ELR (cell line): ENCODE measurements at regions not wholly inside any gene's neighbourhood (a gene's known extent, or its start where the extent isn't known, plus 50 kb on each side); places are given as distances from the start of the nearest gene placed in this dataset.

ENCODE experiments used
- DNase-seq: peaks from one replicate; pipeline ENCODE4 v3.0.0-alpha.2; 2015; ENCODE audit warnings: low read depth

GRCh38 chr2:138176862-138177439 is 212.7 kb downstream of the HNMT start:
- no peak for DNase-seq

DNA sequence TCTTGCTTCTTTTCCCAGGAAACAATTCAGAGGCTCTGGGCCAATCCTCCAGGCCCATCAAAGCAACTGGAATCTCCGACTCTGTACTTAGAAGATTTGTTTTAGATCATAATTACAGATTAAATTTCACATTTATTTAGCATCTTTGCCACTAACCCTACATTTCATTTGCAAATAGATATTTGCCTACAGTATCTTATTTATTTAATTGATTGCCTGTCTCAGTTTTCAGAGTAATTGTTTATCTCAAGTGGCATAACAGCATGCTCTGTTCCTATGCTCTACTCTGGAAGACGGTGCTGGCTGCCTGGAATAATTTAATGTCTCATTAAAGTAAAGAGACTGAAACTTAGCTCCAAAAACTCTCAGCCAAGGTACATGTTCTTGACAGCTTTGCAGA is 213.4 kb downstream of the HNMT start:
- no peak for DNase-seq

- DNase-seq = peak; percentile 4
These were observed 216.6 kb downstream of the HNMT start for GRCh38 chr2:138180692-138181386.

- no peak for DNase-seq
These were observed 218.1 kb downstream of the HNMT start for GRCh38 chr2:138182250-138182936.

DNA sequence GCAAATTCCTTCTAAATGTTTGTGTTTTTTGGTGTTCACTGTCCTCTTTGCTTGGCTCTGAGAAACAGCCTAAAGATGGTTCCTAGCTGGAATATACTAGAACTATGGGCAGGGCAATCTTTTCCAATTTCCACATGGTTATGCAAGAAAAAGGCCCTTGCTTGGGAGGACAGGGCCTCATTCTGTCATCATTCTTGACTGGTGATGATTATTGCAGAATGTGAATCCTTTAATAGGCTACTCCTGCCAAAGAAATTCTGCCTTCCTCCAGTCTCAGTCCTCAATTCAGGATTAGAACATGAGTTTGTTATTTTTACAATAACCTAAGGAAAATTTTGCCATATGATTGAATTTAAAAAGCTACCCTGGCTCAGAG is 218.7 kb downstream of the HNMT start:
- no peak for DNase-seq

DNA sequence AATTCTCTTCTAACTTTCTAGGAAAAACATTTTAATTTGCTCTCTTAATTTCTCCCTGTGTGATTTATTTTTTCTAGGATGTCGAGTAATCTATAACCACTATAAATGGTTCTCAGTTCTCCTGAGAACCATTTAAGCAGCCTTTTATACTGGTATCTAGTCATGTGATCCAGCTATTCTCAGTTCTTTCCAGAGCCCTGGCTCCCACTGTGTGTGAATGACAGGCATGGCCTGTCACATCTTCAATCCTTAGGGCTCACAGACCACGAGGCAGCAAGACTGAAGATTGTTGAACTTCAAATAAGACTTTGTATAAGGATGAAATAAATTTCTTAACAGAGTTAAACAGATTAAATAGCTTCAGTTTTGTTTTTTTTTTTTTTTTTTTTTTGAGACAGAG is 219.4 kb downstream of the HNMT start:
- no peak for DNase-seq

- no peak for DNase-seq
These were observed 220.2 kb downstream of the HNMT start for GRCh38 chr2:138184428-138184827.

GRCh38 chr2:138185827-138186226 is 221.6 kb downstream of the HNMT start:
- DNase-seq = no peak

DNA sequence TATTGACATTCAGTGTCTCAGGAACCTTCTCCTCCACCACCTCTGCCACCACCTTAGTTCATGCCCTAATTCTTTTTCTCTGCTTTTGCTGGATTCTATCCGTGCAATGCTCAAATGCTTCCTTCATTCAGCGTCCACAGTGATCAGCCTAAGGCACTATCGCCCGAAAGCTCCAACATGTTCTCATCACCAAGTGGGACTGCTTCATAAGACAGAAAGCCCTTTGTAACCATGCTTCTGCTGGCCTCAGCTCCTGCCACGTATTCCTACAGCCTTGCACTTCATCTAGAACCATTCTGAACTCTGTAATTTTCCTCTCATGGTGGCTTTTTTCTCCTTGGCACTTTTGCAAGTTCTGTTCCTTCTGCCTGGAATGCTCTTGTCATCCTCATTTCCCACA is 222.9 kb downstream of the HNMT start:
- DNase-seq = no peak

DNA sequence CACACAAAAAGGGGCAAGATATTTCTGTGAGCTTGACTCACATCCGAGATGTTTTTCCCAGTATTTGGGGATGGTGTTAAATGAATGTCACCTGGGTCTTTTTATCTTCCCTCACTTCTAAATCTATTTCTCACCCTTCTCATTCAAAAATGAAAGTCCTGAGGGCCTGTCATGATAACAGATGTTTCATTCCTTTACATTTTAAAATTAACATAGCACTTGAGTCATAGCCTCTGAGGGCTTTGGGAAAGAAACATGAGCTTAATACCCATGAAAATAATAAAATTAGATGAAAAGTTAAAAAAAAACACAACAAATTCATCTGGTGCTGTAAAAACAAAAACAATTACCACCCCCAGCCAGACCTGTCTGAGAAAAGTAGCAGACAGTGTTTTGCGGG is 226.7 kb downstream of the HNMT start:
- no peak for DNase-seq

GRCh38 chr2:138193416-138194213 is 229.3 kb downstream of the HNMT start:
- DNase-seq = no peak

GRCh38 chr2:138201286-138201685 is 237.0 kb downstream of the HNMT start:
- peak; percentile 7 for DNase-seq

GRCh38 chr2:138202762-138203161 is 238.5 kb downstream of the HNMT start:
- DNase-seq = no peak

- no peak for DNase-seq
These were observed 241.0 kb downstream of the HNMT start for GRCh38 chr2:138205281-138205680.

DNA sequence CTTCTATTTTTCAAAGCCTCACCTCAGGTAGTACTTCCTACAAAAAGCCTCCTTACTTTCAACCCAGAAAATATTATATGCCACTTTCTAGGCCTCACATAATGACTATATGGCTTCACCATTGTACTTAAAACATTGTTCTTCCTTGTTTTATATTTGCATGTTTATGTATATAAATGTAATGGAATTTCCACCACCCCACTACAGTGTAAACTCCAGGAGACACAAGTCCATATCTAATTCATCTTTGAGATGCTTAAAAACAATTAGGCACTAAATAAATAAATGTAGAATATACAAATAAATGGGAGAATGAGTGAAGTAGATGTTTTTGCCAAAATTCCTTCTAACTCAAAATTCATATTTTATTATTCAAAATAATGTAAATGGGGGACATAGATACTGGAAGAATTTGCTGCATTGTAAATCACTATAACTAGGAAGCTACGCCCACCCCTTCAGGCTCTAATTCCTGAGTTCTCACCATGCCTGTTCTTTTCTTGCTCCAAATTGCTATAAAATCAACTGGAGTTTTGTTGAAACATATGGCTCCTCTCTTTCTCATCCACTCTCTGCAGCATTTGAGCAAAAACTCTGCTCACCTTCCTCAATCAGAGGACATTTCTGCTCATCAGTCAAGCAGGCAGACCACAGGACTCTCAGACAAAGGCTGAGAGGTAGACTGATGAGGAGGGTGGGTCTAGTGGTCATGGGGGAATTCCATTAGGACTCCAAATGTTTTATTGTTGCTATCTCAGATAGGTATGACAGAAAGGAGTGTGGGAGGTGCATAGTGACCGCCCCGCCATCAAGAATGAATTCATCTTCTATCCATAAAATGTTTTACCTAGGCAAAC is 243.0 kb downstream of the HNMT start:
- DNase-seq = no peak

- DNase-seq = peak; percentile 66
These were observed 244.7 kb downstream of the HNMT start for GRCh38 chr2:138209009-138209408.

DNA sequence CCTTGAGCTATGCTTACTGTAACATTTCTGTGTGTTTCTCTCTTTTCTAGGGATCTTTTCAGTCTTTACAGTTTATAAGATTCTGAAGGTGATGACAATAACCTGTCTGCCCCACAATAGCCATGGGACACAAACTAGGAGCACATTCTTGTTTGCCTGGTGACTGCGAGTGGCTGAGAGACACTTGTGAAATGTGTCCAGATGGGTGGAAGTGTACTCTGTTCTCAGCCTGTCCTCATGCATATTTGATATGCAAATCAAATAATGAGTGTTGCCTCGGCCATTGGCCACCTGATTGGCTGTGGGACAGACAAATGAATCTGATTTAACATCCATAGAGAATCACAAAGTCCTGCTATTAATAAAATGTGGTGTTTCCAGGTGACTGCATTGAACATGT is 246.2 kb downstream of the HNMT start:
- no peak for DNase-seq

DNA sequence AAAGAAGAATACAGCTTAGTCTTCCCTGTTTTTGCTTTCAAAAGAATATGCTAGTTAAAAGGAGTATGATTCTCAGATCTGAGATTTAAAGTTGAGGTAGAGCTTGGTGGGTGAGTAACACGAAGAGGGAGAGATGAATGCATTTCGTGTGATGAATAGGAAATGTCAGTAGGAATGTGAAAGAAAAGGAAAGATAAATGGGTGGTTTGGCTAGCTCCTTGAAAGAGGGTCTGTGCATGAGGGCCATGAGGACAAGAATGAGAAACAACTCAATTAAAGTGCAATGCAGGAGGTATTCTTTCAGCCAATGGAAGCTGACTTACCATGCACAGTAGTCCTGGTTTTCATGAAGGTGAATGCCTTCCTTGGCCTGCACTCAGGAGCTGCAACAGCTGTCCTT is 248.2 kb downstream of the HNMT start:
- no peak for DNase-seq

- no peak for DNase-seq
These were observed 248.8 kb downstream of the HNMT start for GRCh38 chr2:138213084-138213483.

DNA sequence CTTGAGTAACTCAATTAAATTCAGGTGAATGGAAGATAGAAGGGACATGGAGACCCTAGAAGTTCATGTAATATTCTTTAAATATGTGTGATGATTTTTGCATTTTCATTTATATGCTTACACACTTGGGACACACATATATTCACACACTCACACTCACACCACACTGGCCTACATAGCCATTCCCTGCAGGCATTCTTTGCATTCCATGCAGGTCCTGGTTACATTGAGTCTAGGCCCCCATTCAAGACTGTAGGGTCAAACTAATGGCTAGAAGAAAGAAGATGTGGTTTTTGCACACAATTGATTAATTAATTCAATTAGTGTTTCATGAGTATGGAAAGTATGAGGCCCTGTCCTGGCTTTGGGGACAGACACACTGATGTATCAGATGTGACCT is 249.4 kb downstream of the HNMT start:
- no peak for DNase-seq

DNA sequence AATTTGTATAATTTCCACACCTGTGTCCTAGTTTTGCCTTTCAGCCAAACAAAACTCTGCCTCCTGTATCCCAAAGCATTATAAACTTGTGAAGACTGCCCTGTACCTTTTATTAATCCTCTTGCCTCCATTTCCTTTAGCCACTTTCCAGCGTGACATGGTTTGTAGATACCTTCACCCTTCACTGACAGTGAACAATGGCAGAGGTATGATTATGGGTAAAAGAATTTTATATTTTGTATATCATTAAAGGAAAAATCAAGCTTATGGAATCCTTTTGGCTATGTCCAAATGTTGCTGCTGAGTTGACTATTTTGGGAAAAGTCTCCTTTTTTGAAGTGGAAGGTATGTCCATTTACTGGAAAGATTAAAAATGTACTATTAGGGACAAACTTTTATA is 251.7 kb downstream of the HNMT start:
- DNase-seq = no peak

- no peak for DNase-seq
These were observed 253.7 kb downstream of the HNMT start for GRCh38 chr2:138217975-138218374.
